Sigmoid colon (tissue), 6 donors: ENCODE measurements at regions not wholly inside any gene's neighbourhood (a gene's known extent, or its start where the extent isn't known, plus 50 kb on each side); places are given as distances from the start of the nearest gene placed in this dataset.

Experiments
- DNase-seq: peaks from one replicate; pipeline ENCODE4 v3.0.0-alpha.2; 2019
- H3K27ac ChIP-seq, 4 donors: fragments of 200-600 bp; sonication (generic); one replicate each; pipeline ENCODE4 v1.5.1; 2016 to 2019; ENCODE audit warnings: mild to moderate bottlenecking in 1 of 4
- H3K27me3 ChIP-seq, 3 donors: fragments of 200-600 bp; sonication (generic); one replicate each; pipeline ENCODE4 v1.5.1; 2019; ENCODE audit warnings: mild to moderate bottlenecking in 1 of 3
- H3K36me3 ChIP-seq, 4 donors: fragments of 200-600 bp; sonication (generic); one replicate each; pipeline ENCODE4 v1.5.1; 2016 to 2019
- H3K4me1 ChIP-seq, 4 donors: fragments of 200-600 bp; sonication (generic); one replicate each; pipeline ENCODE4 v1.5.1; 2017 to 2019
- H3K4me3 ChIP-seq, 4 donors: fragments of 200-600 bp; sonication (generic); one replicate each; pipeline ENCODE4 v1.5.1; 2017 to 2019; ENCODE audit warnings: mild to moderate bottlenecking in 2 of 4, moderate library complexity in 1 of 4
- H3K9me3 ChIP-seq, 4 donors: fragments of 200-600 bp in 3 of 4; sonication (generic) in 3 of 4; one replicate each; pipeline versions ENCODE4 v1.5.1 to v1.6.1; 2013 to 2019
- CTCF ChIP-seq, 4 experiments: fragments of 450-650 bp in 3 of 4; fragments of 200-600 bp in 1 of 4; IDR thresholded peaks; one replicate each; pipeline ENCODE4 v1.5.1; 2016 to 2019; ENCODE audit warnings: antibody characterized with exemption in 4 of 4, mild to moderate bottlenecking in 3 of 4, moderate library complexity in 2 of 4
- EP300 ChIP-seq, 4 donors: sonication (generic); formaldehyde crosslinking; IDR thresholded peaks; one replicate each; pipeline ENCODE4 v1.6.1; 2017; ENCODE audit warnings: antibody characterized with exemption in 4 of 4
- POLR2A ChIP-seq, 2 donors: fragments of 450-650 bp; IDR thresholded peaks; one replicate each; pipeline ENCODE4 v1.6.1; 2016; ENCODE audit warnings: antibody characterized with exemption in 2 of 2, mild to moderate bottlenecking in 2 of 2, moderate library complexity in 2 of 2
- POLR2AphosphoS5 ChIP-seq, 4 donors: sonication (generic); formaldehyde crosslinking; IDR thresholded peaks; one replicate each; pipeline ENCODE4 v1.6.1; 2017; ENCODE audit warnings: antibody characterized with exemption in 4 of 4
- WGBS, 2 donors: extraction: QIAGEN DNeasy Blood & Tissue Kit; methylation state at CpG; one replicate each; pipeline ENCODE4 v1.1.7; 2013; 5-methylcytosine and 5-hydroxymethylcytosine counted together
- intact Hi-C: fragments of 100-400 bp; cut with DNase I; formaldehyde crosslinking; loops from one replicate; pipeline ENCODE4 v1.15.1; 2023
- donor health status: healthy with polysubstance abuse.
- donor health status: healthy.

- no peaks in the 10 kb centered on the region for H3K36me3 ChIP-seq
- H3K4me1 ChIP-seq: peaks cover 0 to 12% (median 5%) of the 10 kb centered on the region in 4 donors
- WGBS, 2 donors: 75 to 86% methylated on average over 4 of the region's 4 CpGs
- DNase-seq: no peak
- no peak overlapping the region for H3K27ac ChIP-seq
- no peaks in the 10 kb centered on the region for H3K9me3 ChIP-seq
- TF ChIP-seq POLR2AphosphoS5 (IDR thresholded peaks at IDR 0.05) (no peak), CTCF (IDR thresholded peaks at IDR 0.05) (no peak), EP300 (IDR thresholded peaks at IDR 0.05) (no peak), POLR2A (IDR thresholded peaks at IDR 0.05) (no peak)
- H3K4me3 ChIP-seq: no peak overlapping the region
- intact Hi-C loops: no loop called here
- no peaks in the 10 kb centered on the region for H3K27me3 ChIP-seq
Measured at GRCh38 chr2:219911541-219911940, 284.1 kb downstream of the SLC4A3 start.

GRCh38 chr2:219912491-219912921 is 285.1 kb downstream of the SLC4A3 start:
- Histone ChIP-seq H3K4me3 (no peak overlapping the region), H3K36me3 (no peaks in the 10 kb centered on the region), H3K27ac (peak overlapping the region in 1 of 4 donors; percentile 35), H3K4me1 (peaks cover 0 to 17% (median 8%) of the 10 kb centered on the region in 4 donors), H3K27me3 (no peaks in the 10 kb centered on the region), H3K9me3 (no peaks in the 10 kb centered on the region)
- TF ChIP-seq CTCF (IDR thresholded peaks at IDR 0.05) (peak in 2 of 4 experiments; percentile 38 to 45), EP300 (IDR thresholded peaks at IDR 0.05) (no peak), POLR2A (IDR thresholded peaks at IDR 0.05) (no peak), POLR2AphosphoS5 (IDR thresholded peaks at IDR 0.05) (no peak)
- peak; percentile 69 for DNase-seq
- intact Hi-C loops: no loop called here
- 33 to 59% methylated on average over 7 of the region's 7 CpGs for WGBS, 2 donors

GRCh38 chr2:219914577-219914976 is 287.1 kb downstream of the SLC4A3 start:
- no peaks in the 10 kb centered on the region for H3K27me3 ChIP-seq
- no peak for DNase-seq
- peaks cover 0 to 33% (median 19%) of the 10 kb centered on the region in 4 donors for H3K4me1 ChIP-seq
- TF ChIP-seq CTCF (IDR thresholded peaks at IDR 0.05) (no peak), EP300 (IDR thresholded peaks at IDR 0.05) (no peak), POLR2AphosphoS5 (IDR thresholded peaks at IDR 0.05) (no peak), POLR2A (IDR thresholded peaks at IDR 0.05) (no peak)
- intact Hi-C loops: no loop called here
- 89 to 93% methylated on average over 5 of the region's 5 CpGs for WGBS, 2 donors
- H3K4me3 ChIP-seq: no peak overlapping the region
- H3K27ac ChIP-seq: no peak overlapping the region
- no peaks in the 10 kb centered on the region for H3K9me3 ChIP-seq
- no peaks in the 10 kb centered on the region for H3K36me3 ChIP-seq

- no peak for DNase-seq
- Histone ChIP-seq H3K9me3 (no peaks in the 10 kb centered on the region), H3K4me3 (no peak overlapping the region), H3K27ac (no peak overlapping the region), H3K27me3 (no peaks in the 10 kb centered on the region), H3K36me3 (no peaks in the 10 kb centered on the region), H3K4me1 (peaks cover 0 to 34% (median 19%) of the 10 kb centered on the region in 4 donors)
- TF ChIP-seq CTCF (IDR thresholded peaks at IDR 0.05): no peak
- no peak for TF ChIP-seq EP300 (IDR thresholded peaks at IDR 0.05)
- no peak for TF ChIP-seq POLR2AphosphoS5 (IDR thresholded peaks at IDR 0.05)
- TF ChIP-seq POLR2A (IDR thresholded peaks at IDR 0.05): no peak
- 91 to 92% methylated on average over 6 of the region's 6 CpGs for WGBS, 2 donors
- intact Hi-C loops: no loop called here
Measured at GRCh38 chr2:219916281-219916680, 288.9 kb downstream of the SLC4A3 start.
